ENCODE measurements at regions not wholly inside any gene's neighbourhood (a gene's known extent, or its start where the extent isn't known, plus 50 kb on each side); places are given as distances from the start of the nearest gene placed in this dataset.

DNA sequence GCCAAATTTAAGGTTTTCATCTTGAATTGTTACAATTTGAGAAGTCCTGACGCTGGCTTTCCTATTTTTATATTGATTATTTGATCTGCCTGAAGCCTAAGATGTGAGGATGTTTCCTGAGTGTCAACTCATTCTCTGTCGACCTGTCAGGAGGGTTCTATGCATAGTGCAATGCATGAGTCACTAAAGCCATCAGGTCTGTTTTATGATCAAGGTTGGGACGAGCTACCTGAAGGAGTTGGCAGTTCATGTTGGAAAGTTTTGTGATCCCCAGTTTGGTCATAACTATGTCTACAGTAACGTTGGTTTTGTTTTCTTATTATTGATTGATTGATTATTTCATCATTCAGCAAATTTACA lies 71.2 kb downstream of the NABP1 start:
- Histone ChIP-seq H4K20me1 (ENCODE audit: insufficient read depth, low read length) (no peaks in the 10 kb centered on the region), H3K4me3 (ENCODE audit: low read length) (no peak overlapping the region), H3K9ac (ENCODE audit: low read length) (no peak overlapping the region), H3K9me3 (ENCODE audit: insufficient read depth, low read length) (no peaks in the 10 kb centered on the region), H3K4me1 (ENCODE audit: low read length) (peaks cover 17% of the 10 kb centered on the region), H3K27ac (ENCODE audit: low read length) (no peak overlapping the region), H3K79me2 (ENCODE audit: low read length) (no peaks in the 10 kb centered on the region), H3K36me3 (replicated peaks; ENCODE audit: low read depth, low read length) (no peaks in the 10 kb centered on the region), H3K4me2 (ENCODE audit: low read length) (no peak overlapping the region), H2AFZ (ENCODE audit: low read depth, low read length) (no peak overlapping the region), H3K27me3 (ENCODE audit: low read depth, low read length) (no peaks in the 10 kb centered on the region)
- TF ChIP-seq, protein P1, sequence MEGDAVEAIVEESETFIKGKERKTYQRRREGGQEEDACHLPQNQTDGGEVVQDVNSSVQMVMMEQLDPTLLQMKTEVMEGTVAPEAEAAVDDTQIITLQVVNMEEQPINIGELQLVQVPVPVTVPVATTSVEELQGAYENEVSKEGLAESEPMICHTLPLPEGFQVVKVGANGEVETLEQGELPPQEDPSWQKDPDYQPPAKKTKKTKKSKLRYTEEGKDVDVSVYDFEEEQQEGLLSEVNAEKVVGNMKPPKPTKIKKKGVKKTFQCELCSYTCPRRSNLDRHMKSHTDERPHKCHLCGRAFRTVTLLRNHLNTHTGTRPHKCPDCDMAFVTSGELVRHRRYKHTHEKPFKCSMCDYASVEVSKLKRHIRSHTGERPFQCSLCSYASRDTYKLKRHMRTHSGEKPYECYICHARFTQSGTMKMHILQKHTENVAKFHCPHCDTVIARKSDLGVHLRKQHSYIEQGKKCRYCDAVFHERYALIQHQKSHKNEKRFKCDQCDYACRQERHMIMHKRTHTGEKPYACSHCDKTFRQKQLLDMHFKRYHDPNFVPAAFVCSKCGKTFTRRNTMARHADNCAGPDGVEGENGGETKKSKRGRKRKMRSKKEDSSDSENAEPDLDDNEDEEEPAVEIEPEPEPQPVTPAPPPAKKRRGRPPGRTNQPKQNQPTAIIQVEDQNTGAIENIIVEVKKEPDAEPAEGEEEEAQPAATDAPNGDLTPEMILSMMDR (IDR thresholded peaks at IDR 0.05; ENCODE audit: low read depth, low read length), result no peak
- no peak for TF ChIP-seq EZH2phosphoT487 (IDR thresholded peaks at IDR 0.05; ENCODE audit: low read depth)

DNA sequence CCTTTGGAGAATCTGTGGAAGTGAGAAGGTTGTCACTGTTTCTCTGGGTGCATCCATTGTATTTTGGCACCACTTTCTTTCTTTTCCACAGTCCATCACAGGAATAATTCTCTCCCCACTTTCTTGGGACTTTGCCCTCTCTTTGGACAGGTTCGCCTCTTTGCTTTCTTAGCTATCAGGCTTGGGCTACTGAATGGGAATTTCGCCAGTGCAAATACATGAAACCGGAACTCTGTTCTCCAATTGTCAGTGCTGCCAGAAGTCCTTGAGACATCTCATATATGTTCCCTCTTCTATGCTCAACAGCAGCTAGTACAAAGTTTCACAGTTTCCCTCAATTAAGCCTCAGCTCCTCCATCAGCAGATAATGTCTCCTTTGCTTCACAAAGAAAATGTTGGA lies 76.2 kb downstream of the NABP1 start:
- H3K4me3 ChIP-seq (ENCODE audit: low read length), result no peak overlapping the region
- no peaks in the 10 kb centered on the region for H3K9me3 ChIP-seq (ENCODE audit: insufficient read depth, low read length)
- H3K4me1 ChIP-seq (ENCODE audit: low read length), result peaks cover 10% of the 10 kb centered on the region
- H3K9ac ChIP-seq (ENCODE audit: low read length), result no peak overlapping the region
- H2AFZ ChIP-seq (ENCODE audit: low read depth, low read length), result no peak overlapping the region
- H4K20me1 ChIP-seq (ENCODE audit: insufficient read depth, low read length), result no peaks in the 10 kb centered on the region
- no peak overlapping the region for H3K4me2 ChIP-seq (ENCODE audit: low read length)
- 0 out of 2 replicates have a peak, but pooled peaks cover 4% of the 10 kb centered on the region for H3K27me3 ChIP-seq (ENCODE audit: low read depth, low read length)
- H3K79me2 ChIP-seq (ENCODE audit: low read length), result no peaks in the 10 kb centered on the region
- no peaks in the 10 kb centered on the region for H3K36me3 ChIP-seq (replicated peaks; ENCODE audit: low read depth, low read length)
- no peak overlapping the region for H3K27ac ChIP-seq (ENCODE audit: low read length)
- no peak for TF ChIP-seq EZH2phosphoT487 (IDR thresholded peaks at IDR 0.05; ENCODE audit: low read depth)
- TF ChIP-seq, protein P1 (IDR thresholded peaks at IDR 0.05; ENCODE audit: low read depth, low read length), result no peak

DNA sequence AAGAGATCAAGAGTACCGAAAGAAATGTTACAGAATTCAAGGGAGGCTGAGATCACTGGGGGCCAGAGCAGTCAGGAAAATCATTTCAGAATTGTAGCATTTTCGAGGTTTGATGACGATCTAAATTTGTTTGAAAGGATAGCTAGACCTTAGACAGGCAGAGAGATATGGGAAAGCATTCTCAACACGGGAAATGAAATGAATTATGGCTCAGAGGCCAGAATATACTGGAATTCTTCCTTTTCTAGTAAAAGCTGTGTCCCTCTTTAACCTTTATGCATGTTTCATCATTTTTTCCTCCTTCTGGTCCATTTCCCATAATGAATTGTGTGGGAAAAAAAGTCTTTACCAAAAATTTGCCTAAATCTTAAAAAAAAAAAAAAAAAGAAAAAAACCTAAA lies 78.8 kb downstream of the NABP1 start:
- Histone ChIP-seq H2AFZ (ENCODE audit: low read depth, low read length) (no peak overlapping the region), H3K27ac (ENCODE audit: low read length) (no peak overlapping the region), H3K4me2 (ENCODE audit: low read length) (no peak overlapping the region), H3K9me3 (ENCODE audit: insufficient read depth, low read length) (no peaks in the 10 kb centered on the region), H3K36me3 (replicated peaks; ENCODE audit: low read depth, low read length) (no peaks in the 10 kb centered on the region), H3K27me3 (ENCODE audit: low read depth, low read length) (0 out of 2 replicates have a peak, but pooled peaks cover 4% of the 10 kb centered on the region), H3K79me2 (ENCODE audit: low read length) (no peaks in the 10 kb centered on the region), H3K4me1 (ENCODE audit: low read length) (peaks cover 15% of the 10 kb centered on the region), H3K9ac (ENCODE audit: low read length) (no peak overlapping the region), H3K4me3 (ENCODE audit: low read length) (no peak overlapping the region), H4K20me1 (ENCODE audit: insufficient read depth, low read length) (no peaks in the 10 kb centered on the region)
- TF ChIP-seq EZH2phosphoT487 (IDR thresholded peaks at IDR 0.05; ENCODE audit: low read depth), result no peak
- TF ChIP-seq, protein P1 (IDR thresholded peaks at IDR 0.05; ENCODE audit: low read depth, low read length), result no peak

DNA sequence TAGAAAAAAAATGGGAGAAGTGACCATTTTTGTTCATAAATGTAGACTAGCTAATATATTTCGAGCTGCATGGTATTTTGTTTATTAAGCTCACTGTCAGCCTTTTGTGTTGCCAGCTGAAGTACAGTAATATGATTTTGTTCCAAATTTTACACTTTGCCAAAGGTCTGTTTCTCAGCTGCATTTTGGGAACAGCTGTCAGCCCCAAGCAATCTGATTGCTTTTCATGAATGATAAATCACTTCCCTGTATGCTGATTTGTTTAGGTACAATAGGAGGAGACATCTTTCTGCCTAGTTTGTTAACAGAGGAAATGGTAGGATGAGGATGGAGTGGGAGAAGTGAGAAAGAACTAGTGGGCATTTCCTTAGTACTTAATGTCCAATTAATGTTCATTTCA lies 79.3 kb downstream of the NABP1 start:
- Histone ChIP-seq H3K36me3 (replicated peaks; ENCODE audit: low read depth, low read length) (no peaks in the 10 kb centered on the region), H2AFZ (ENCODE audit: low read depth, low read length) (no peak overlapping the region), H3K4me3 (ENCODE audit: low read length) (no peak overlapping the region), H3K27me3 (ENCODE audit: low read depth, low read length) (0 out of 2 replicates have a peak, but pooled peaks cover 4% of the 10 kb centered on the region), H3K79me2 (ENCODE audit: low read length) (no peaks in the 10 kb centered on the region), H3K4me2 (ENCODE audit: low read length) (no peak overlapping the region), H3K9ac (ENCODE audit: low read length) (no peak overlapping the region), H3K4me1 (ENCODE audit: low read length) (peaks cover 15% of the 10 kb centered on the region), H3K27ac (ENCODE audit: low read length) (no peak overlapping the region), H4K20me1 (ENCODE audit: insufficient read depth, low read length) (no peaks in the 10 kb centered on the region), H3K9me3 (ENCODE audit: insufficient read depth, low read length) (no peaks in the 10 kb centered on the region)
- TF ChIP-seq, protein P1 (IDR thresholded peaks at IDR 0.05; ENCODE audit: low read depth, low read length), result no peak
- no peak for TF ChIP-seq EZH2phosphoT487 (IDR thresholded peaks at IDR 0.05; ENCODE audit: low read depth)
